ENCODE measurements at regions not wholly inside any gene's neighbourhood (a gene's known extent, or its start where the extent isn't known, plus 50 kb on each side); places are given as distances from the start of the nearest gene placed in this dataset.

- peak; percentile 2 to 89 (median 61) for DNase-seq
Measured at GRCh38 chr15:27670486-27671209, 428.5 kb downstream of the OCA2 start.

- no peak for DNase-seq
Measured at GRCh38 chr15:27669641-27670040, 429.5 kb downstream of the OCA2 start.

- no peak for DNase-seq
Measured at GRCh38 chr15:27668471-27669220, 430.5 kb downstream of the OCA2 start.

GRCh38 chr15:27665002-27665401 lies 434.1 kb downstream of the OCA2 start:
- no peak for DNase-seq

GRCh38 chr15:27662892-27663291 lies 436.2 kb downstream of the OCA2 start:
- no peak for DNase-seq

GRCh38 chr15:27660676-27661075 lies 438.4 kb downstream of the OCA2 start:
- DNase-seq, result no peak

- no peak for DNase-seq
Measured at GRCh38 chr15:27656296-27656987, 442.7 kb downstream of the OCA2 start.

- no peak for DNase-seq
Measured at GRCh38 chr15:27655056-27655455, 444.1 kb downstream of the OCA2 start.

GRCh38 chr15:27650244-27650643 lies 448.9 kb downstream of the OCA2 start:
- no peak for DNase-seq

- peak in 1 of 3 experiments; percentile 7 for DNase-seq
Measured at GRCh38 chr15:27648359-27648758, 450.8 kb downstream of the OCA2 start.

GRCh38 chr15:27646531-27646930 lies 452.6 kb downstream of the OCA2 start:
- no peak for DNase-seq

- DNase-seq, result no peak
Measured at GRCh38 chr15:27645672-27646071, 453.4 kb downstream of the OCA2 start.

GRCh38 chr15:27642981-27643380 lies 456.1 kb downstream of the OCA2 start:
- DNase-seq, result no peak

GRCh38 chr15:27639595-27639994 lies 459.5 kb downstream of the OCA2 start:
- DNase-seq, result no peak

- DNase-seq, result no peak
Measured at GRCh38 chr15:27638958-27639357, 460.2 kb downstream of the OCA2 start.

GRCh38 chr15:27635916-27636315 lies 463.2 kb downstream of the OCA2 start:
- no peak for DNase-seq

GRCh38 chr15:27628486-27628885 lies 470.6 kb downstream of the OCA2 start:
- no peak for DNase-seq

- no peak for DNase-seq
Measured at GRCh38 chr15:27627623-27628022, 471.5 kb downstream of the OCA2 start.

GRCh38 chr15:27623560-27624305 lies 475.4 kb downstream of the OCA2 start:
- peak in 2 of 3 experiments; percentile 7 to 57 for DNase-seq

GRCh38 chr15:27623149-27623548 lies 476.0 kb downstream of the OCA2 start:
- no peak for DNase-seq

GRCh38 chr15:27622371-27622770 lies 476.7 kb downstream of the OCA2 start:
- peak in 1 of 3 experiments; percentile 9 for DNase-seq

- DNase-seq, result no peak
Measured at GRCh38 chr15:27619204-27619603, 479.9 kb downstream of the OCA2 start.

GRCh38 chr15:27617013-27617412 lies 482.1 kb downstream of the OCA2 start:
- DNase-seq, result no peak
